Stomach (tissue), 8 donors: ENCODE measurements at regions not wholly inside any gene's neighbourhood (a gene's known extent, or its start where the extent isn't known, plus 50 kb on each side); places are given as distances from the start of the nearest gene placed in this dataset.

Experiments
- DNase-seq, 2 donors: peaks; one replicate each; pipeline versions ENCODE4 v3.0.0 to v3.0.0-alpha.2; 2013 to 2019
- H3K27ac ChIP-seq, 5 donors: fragments of 200-600 bp in 4 of 5; sonication (generic) in 4 of 5; one replicate each; pipeline ENCODE4 v1.5.1; 2013 to 2019; ENCODE audit warnings: mild to moderate bottlenecking in 1 of 5, moderate library complexity in 1 of 5
- H3K27me3 ChIP-seq, 3 donors: fragments of 200-600 bp; sonication (generic); one replicate each; pipeline ENCODE4 v1.5.1; 2017 to 2019; ENCODE audit warnings: mixed run types in 1 of 3
- H3K36me3 ChIP-seq, 4 donors: fragments of 200-600 bp; sonication (generic); 1 replicate in 3 of 4; 2 replicates in 1 of 4; pipeline ENCODE4 v1.5.1; 2016 to 2019
- H3K4me1 ChIP-seq, 4 donors: fragments of 200-600 bp; sonication (generic); one replicate each; pipeline ENCODE4 v1.5.1; 2016 to 2019
- H3K4me3 ChIP-seq, 4 donors: fragments of 200-600 bp; sonication (generic) in 3 of 4; one replicate each; pipeline ENCODE4 v1.5.1; 2016 to 2019; ENCODE audit warnings: mild to moderate bottlenecking in 1 of 4
- H3K9me3 ChIP-seq, 4 donors: fragments of 200-600 bp; sonication (generic); one replicate each; pipeline ENCODE4 v1.5.1; 2016 to 2019
- EP300 ChIP-seq: sonication (generic); formaldehyde crosslinking; IDR thresholded peaks from one replicate; pipeline ENCODE4 v1.6.1; 2017; ENCODE audit warnings: antibody characterized with exemption
- POLR2A ChIP-seq, 4 donors: fragments of 450-650 bp; IDR thresholded peaks; one replicate each; pipeline ENCODE4 v1.6.1; 2016; ENCODE audit warnings: antibody characterized with exemption in 4 of 4, control low read depth in 2 of 4, mild to moderate bottlenecking in 1 of 4, moderate library complexity in 1 of 4
- POLR2AphosphoS5 ChIP-seq, 3 donors: sonication (generic); formaldehyde crosslinking; IDR thresholded peaks; one replicate each; pipeline ENCODE4 v1.6.1; 2016; ENCODE audit warnings: antibody characterized with exemption in 3 of 3
- WGBS, 5 donors: extraction: QIAGEN DNeasy Blood & Tissue Kit in 3 of 5; methylation state at CpG; one replicate each; pipeline versions ENCODE4 v1.1.5 to v1.1.7; 2013 to 2018; 5-methylcytosine and 5-hydroxymethylcytosine counted together
- intact Hi-C: fragments of 100-400 bp; cut with DNase I; formaldehyde crosslinking; loops from one replicate; pipeline ENCODE4 v1.15.1; 2023; ENCODE audit warnings: low total_unique reads
- TF ChIP-seq, protein P1 (sequence below), 7 experiments: fragments of 450-650 bp in 4 of 7; fragments of 200-600 bp in 3 of 7; sonication (generic) in 3 of 7; IDR thresholded peaks; one replicate each; pipeline ENCODE4 v1.5.1; 2016 to 2019; ENCODE audit warnings: antibody characterized with exemption in 7 of 7, control low read depth in 2 of 7, mild to moderate bottlenecking in 1 of 7
- donor health status: healthy with polysubstance abuse.
- donor health status: Bipolar disorder and iron deficiency.
- donor health status: healthy.

DNA sequence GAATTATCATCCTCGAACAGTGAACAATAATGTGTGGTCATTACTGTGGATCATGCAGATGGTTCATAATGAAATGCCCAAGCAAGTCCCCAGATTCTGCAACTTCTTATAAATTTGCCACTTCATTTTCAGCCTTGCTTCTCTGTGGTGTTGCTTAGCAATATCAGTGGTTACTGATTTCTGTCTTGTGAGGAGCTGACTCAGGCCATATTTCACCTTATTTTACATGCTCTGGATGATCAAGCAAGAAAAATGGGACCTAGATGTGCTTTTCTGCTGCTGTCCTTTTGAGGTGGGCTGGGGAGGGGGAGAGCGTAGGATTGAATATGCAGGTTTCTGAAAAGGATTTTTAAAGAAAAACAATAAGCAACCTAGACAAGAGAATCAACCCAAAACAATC lies 188.3 kb downstream of the SLC24A2 start:
- intact Hi-C loops, result no loop called here
- 82 to 89% (median 85%) methylated on average over 2 of the region's 2 CpGs for WGBS, 5 donors
- Histone ChIP-seq H3K9me3 (peaks cover 0 to 6% (median 0%) of the 10 kb centered on the region in 4 donors), H3K36me3 (no peaks in the 10 kb centered on the region), H3K27ac (no peak overlapping the region), H3K27me3 (no peaks in the 10 kb centered on the region), H3K4me1 (no peaks in the 10 kb centered on the region), H3K4me3 (no peak overlapping the region)
- no peak for TF ChIP-seq EP300
- TF ChIP-seq, protein P1, sequence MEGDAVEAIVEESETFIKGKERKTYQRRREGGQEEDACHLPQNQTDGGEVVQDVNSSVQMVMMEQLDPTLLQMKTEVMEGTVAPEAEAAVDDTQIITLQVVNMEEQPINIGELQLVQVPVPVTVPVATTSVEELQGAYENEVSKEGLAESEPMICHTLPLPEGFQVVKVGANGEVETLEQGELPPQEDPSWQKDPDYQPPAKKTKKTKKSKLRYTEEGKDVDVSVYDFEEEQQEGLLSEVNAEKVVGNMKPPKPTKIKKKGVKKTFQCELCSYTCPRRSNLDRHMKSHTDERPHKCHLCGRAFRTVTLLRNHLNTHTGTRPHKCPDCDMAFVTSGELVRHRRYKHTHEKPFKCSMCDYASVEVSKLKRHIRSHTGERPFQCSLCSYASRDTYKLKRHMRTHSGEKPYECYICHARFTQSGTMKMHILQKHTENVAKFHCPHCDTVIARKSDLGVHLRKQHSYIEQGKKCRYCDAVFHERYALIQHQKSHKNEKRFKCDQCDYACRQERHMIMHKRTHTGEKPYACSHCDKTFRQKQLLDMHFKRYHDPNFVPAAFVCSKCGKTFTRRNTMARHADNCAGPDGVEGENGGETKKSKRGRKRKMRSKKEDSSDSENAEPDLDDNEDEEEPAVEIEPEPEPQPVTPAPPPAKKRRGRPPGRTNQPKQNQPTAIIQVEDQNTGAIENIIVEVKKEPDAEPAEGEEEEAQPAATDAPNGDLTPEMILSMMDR (IDR thresholded peaks at IDR 0.05), result no peak
- no peak for DNase-seq

DNA sequence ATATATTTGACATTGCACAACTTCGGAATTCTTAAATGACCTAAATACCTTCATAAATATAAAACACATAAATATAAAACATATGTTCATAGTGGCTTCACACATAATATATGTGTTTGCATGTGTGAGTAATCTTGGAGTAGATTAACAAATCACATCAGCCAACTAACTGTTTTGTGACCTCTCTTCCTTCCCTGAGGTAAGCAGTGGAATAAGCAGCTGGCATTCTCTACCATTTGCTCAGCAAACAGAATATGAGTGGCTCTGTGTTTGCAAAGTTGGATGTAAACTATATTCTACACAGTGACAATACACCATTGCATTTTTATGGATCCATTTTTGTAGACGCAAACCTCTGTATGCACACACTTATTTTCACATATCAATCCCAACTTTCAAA lies 189.9 kb downstream of the ACER2 start:
- intact Hi-C loops, result no loop called here
- no peaks in the 10 kb centered on the region for H3K36me3 ChIP-seq
- TF ChIP-seq POLR2A (IDR thresholded peaks at IDR 0.05), result no peak
- no peak for TF ChIP-seq EP300
- TF ChIP-seq POLR2AphosphoS5 (IDR thresholded peaks at IDR 0.05), result no peak
- TF ChIP-seq, protein P1 (IDR thresholded peaks at IDR 0.05), result no peak
- no peak overlapping the region for H3K27ac ChIP-seq
- no peaks in the 10 kb centered on the region for H3K27me3 ChIP-seq
- WGBS, 5 donors, result 74 to 89% (median 81%) methylated on average over 2 of the region's 2 CpGs
- H3K4me3 ChIP-seq, result no peak overlapping the region
- peaks cover 0 to 6% (median 0%) of the 10 kb centered on the region in 4 donors for H3K9me3 ChIP-seq
- DNase-seq, result no peak
- no peaks in the 10 kb centered on the region for H3K4me1 ChIP-seq

DNA sequence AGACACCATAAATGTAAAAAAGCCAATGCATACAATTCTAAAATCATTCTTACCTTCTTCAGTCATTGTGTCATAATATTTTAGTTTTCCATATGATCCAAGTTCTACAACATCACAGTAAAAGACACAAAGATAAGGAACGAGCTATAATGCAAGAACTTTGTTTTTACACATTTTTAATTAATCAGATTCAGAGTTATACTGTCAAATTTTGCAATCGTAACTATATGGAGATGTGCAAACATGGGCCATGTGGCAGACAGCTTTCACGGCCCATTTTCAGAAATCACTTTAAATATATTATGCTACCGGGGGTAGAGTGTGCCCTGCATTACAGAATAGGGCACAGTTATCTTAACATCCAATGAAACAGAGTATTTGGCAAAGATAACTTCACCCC lies 188.4 kb downstream of the ACER2 start:
- H3K4me1 ChIP-seq, result no peaks in the 10 kb centered on the region
- H3K36me3 ChIP-seq, result no peaks in the 10 kb centered on the region
- no peak overlapping the region for H3K27ac ChIP-seq
- H3K27me3 ChIP-seq, result peaks cover 0 to 10% (median 0%) of the 10 kb centered on the region in 3 donors
- no peak for TF ChIP-seq POLR2A (IDR thresholded peaks at IDR 0.05)
- no peak for TF ChIP-seq POLR2AphosphoS5 (IDR thresholded peaks at IDR 0.05)
- no peak for TF ChIP-seq EP300
- TF ChIP-seq, protein P1 (IDR thresholded peaks at IDR 0.05), result no peak
- intact Hi-C loops, result no loop called here
- no peak for DNase-seq
- no peak overlapping the region for H3K4me3 ChIP-seq
- 47 to 65% (median 53%) methylated on average over 4 of the region's 4 CpGs for WGBS, 5 donors
- peaks cover 0 to 6% (median 0%) of the 10 kb centered on the region in 4 donors for H3K9me3 ChIP-seq

DNA sequence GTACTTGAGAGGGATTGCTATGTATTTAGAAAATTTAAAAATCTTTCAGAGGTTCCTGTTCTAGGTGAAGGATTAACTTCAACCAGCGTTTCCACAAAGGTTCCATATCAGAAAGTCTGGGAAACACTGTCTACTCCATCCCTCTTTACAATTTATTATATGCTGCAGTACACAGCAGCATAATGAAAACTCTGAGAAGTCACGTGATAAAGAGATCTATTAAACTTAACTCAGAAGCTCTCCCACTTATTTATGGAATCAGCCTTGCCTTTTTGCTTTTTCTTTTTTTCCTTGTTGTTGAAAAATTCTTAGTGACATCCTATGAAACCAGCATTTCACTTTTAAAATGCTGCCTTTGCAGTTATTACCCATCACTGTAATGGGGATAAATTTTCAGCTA lies 186.2 kb downstream of the ACER2 start:
- no peak for DNase-seq
- Histone ChIP-seq H3K36me3 (no peaks in the 10 kb centered on the region), H3K4me3 (no peak overlapping the region), H3K27me3 (peaks cover 0 to 10% (median 0%) of the 10 kb centered on the region in 3 donors), H3K4me1 (no peaks in the 10 kb centered on the region), H3K27ac (no peak overlapping the region), H3K9me3 (no peaks in the 10 kb centered on the region)
- WGBS, 5 donors, result 45 to 74% (median 68%) methylated on average over 2 of the region's 2 CpGs
- intact Hi-C loops, result no loop called here
- no peak for TF ChIP-seq EP300
- TF ChIP-seq POLR2A (IDR thresholded peaks at IDR 0.05), result no peak
- TF ChIP-seq, protein P1 (IDR thresholded peaks at IDR 0.05), result no peak
- TF ChIP-seq POLR2AphosphoS5 (IDR thresholded peaks at IDR 0.05), result no peak
